Activated effector memory CD4-positive, alpha-beta T cell treated with Interleukin-2 at 50 U/mL for 16 hours (primary cell): ENCODE measurements at regions not wholly inside any gene's neighbourhood (a gene's known extent, or its start where the extent isn't known, plus 50 kb on each side); places are given as distances from the start of the nearest gene placed in this dataset.
"Not testable (repeated sequence)": the region's sequence is repeated elsewhere in the genome, so short reads cannot be mapped to it uniquely, and the experiment has no call there.

Source experiments
- DNase-seq: peaks from one replicate; pipeline ENCODE4 v3.0.0-alpha.2; 2020

GRCh38 chr4:11650801-11651596 lies 222.3 kb upstream of the HS3ST1 start:
- no peak for DNase-seq

GRCh38 chr4:11647433-11647832 lies 218.7 kb upstream of the HS3ST1 start:
- DNase-seq: no peak

GRCh38 chr4:11643081-11643480 lies 214.4 kb upstream of the HS3ST1 start:
- DNase-seq: not testable (repeated sequence)

GRCh38 chr4:11640584-11640983 lies 211.9 kb upstream of the HS3ST1 start:
- DNase-seq: no peak

GRCh38 chr4:11636551-11636950 lies 207.9 kb upstream of the HS3ST1 start:
- no peak for DNase-seq

GRCh38 chr4:11636031-11636430 lies 207.3 kb upstream of the HS3ST1 start:
- DNase-seq: no peak

- no peak for DNase-seq
These were observed 206.6 kb upstream of the HS3ST1 start for GRCh38 chr4:11635342-11635741.

- no peak for DNase-seq
These were observed 205.6 kb upstream of the HS3ST1 start for GRCh38 chr4:11634283-11634682.

GRCh38 chr4:11633430-11633829 lies 204.7 kb upstream of the HS3ST1 start:
- DNase-seq: no peak

GRCh38 chr4:11632483-11632882 lies 203.8 kb upstream of the HS3ST1 start:
- no peak for DNase-seq

GRCh38 chr4:11632025-11632424 lies 203.3 kb upstream of the HS3ST1 start:
- no peak for DNase-seq

GRCh38 chr4:11631416-11631815 lies 202.7 kb upstream of the HS3ST1 start:
- DNase-seq: no peak

GRCh38 chr4:11628093-11628725 lies 199.5 kb upstream of the HS3ST1 start:
- no peak for DNase-seq

GRCh38 chr4:11626066-11626465 lies 197.4 kb upstream of the HS3ST1 start:
- no peak for DNase-seq

GRCh38 chr4:11625211-11625610 lies 196.5 kb upstream of the HS3ST1 start:
- no peak for DNase-seq

GRCh38 chr4:11624370-11624769 lies 195.7 kb upstream of the HS3ST1 start:
- DNase-seq: no peak

GRCh38 chr4:11623726-11624037 lies 195.0 kb upstream of the HS3ST1 start:
- no peak for DNase-seq

GRCh38 chr4:11622961-11623725 lies 194.4 kb upstream of the HS3ST1 start:
- no peak for DNase-seq

GRCh38 chr4:11620861-11621260 lies 192.2 kb upstream of the HS3ST1 start:
- no peak for DNase-seq

- DNase-seq: no peak
These were observed 190.1 kb upstream of the HS3ST1 start for GRCh38 chr4:11618666-11619282.

GRCh38 chr4:11616856-11617255 lies 188.2 kb upstream of the HS3ST1 start:
- DNase-seq: no peak

GRCh38 chr4:11615601-11616000 lies 186.9 kb upstream of the HS3ST1 start:
- no peak for DNase-seq

- no peak for DNase-seq
These were observed 185.7 kb upstream of the HS3ST1 start for GRCh38 chr4:11614426-11614825.

- no peak for DNase-seq
These were observed 183.2 kb upstream of the HS3ST1 start for GRCh38 chr4:11611868-11612267.
